HL-60 (cell line): ENCODE measurements at regions not wholly inside any gene's neighbourhood (a gene's known extent, or its start where the extent isn't known, plus 50 kb on each side); places are given as distances from the start of the nearest gene placed in this dataset.

Experiments used
- CTCF ChIP-seq: IDR thresholded peaks from one replicate; pipeline ENCODE4 v1.5.1; 2011; ENCODE audit warnings: low read length, control low read depth, inconsistent platforms; ENCODE audit not compliant: insufficient read depth
- GABPA ChIP-seq: IDR thresholded peaks from 2 replicates; pipeline ENCODE4 v1.6.1; 2012; ENCODE audit warnings: low read depth
- POLR2AphosphoS5 ChIP-seq: IDR thresholded peaks from 2 replicates; pipeline ENCODE4 v1.6.1; 2012; ENCODE audit warnings: low read depth

GRCh38 chr3:21826416-21826815 is 75.4 kb upstream of the ZNF385D start:
- TF ChIP-seq CTCF = no peak
- TF ChIP-seq POLR2AphosphoS5 = no peak
- no peak for TF ChIP-seq GABPA
